Cardiac fibroblast (primary cell): ENCODE measurements at regions not wholly inside any gene's neighbourhood (a gene's known extent, or its start where the extent isn't known, plus 50 kb on each side); places are given as distances from the start of the nearest gene placed in this dataset.

ENCODE experiments used
- DNase-seq, 2 donors: peaks; one replicate each; pipeline versions ENCODE4 v3.0.0 to v3.0.0-alpha.2; 2010; ENCODE audit warnings: low read depth in 2 of 2
- H3K4me3 ChIP-seq, 2 donors: replicated peaks in 1 of 2; 1 replicate in 1 of 2; 2 replicates in 1 of 2; pipeline ENCODE4 v1.5.1; 2011; ENCODE audit warnings: low read depth in 2 of 2, low read length in 2 of 2, mild to moderate bottlenecking in 2 of 2, moderate library complexity in 1 of 2
- TF ChIP-seq, protein P1 (sequence below): IDR thresholded peaks from one replicate; pipeline ENCODE4 v1.5.1; 2011; ENCODE audit warnings: low read depth, mild to moderate bottlenecking, low read length, inconsistent platforms

DNA sequence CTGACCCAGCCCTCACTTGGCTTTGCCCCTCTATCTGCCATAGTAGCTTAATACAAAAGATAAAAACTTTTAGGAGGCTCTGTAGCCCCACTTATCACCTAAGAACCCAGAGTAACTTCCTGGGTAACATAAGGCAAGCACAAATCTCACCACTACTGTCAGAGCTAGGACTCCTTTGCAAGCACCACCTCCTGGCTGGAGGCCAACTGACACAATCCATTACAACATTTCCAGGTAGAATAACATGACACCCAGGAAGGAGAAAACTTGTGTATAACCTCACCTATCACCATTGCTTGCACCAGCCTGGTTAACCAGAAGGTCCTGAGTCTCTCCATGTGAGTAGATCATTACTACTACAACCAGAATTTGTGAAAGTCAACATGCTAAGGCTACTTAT, 230.0 kb downstream of the TUSC7 start:
- TF ChIP-seq, protein P1, sequence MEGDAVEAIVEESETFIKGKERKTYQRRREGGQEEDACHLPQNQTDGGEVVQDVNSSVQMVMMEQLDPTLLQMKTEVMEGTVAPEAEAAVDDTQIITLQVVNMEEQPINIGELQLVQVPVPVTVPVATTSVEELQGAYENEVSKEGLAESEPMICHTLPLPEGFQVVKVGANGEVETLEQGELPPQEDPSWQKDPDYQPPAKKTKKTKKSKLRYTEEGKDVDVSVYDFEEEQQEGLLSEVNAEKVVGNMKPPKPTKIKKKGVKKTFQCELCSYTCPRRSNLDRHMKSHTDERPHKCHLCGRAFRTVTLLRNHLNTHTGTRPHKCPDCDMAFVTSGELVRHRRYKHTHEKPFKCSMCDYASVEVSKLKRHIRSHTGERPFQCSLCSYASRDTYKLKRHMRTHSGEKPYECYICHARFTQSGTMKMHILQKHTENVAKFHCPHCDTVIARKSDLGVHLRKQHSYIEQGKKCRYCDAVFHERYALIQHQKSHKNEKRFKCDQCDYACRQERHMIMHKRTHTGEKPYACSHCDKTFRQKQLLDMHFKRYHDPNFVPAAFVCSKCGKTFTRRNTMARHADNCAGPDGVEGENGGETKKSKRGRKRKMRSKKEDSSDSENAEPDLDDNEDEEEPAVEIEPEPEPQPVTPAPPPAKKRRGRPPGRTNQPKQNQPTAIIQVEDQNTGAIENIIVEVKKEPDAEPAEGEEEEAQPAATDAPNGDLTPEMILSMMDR, result no peak
- DNase-seq, result no peak
- no peak overlapping the region for H3K4me3 ChIP-seq

DNA sequence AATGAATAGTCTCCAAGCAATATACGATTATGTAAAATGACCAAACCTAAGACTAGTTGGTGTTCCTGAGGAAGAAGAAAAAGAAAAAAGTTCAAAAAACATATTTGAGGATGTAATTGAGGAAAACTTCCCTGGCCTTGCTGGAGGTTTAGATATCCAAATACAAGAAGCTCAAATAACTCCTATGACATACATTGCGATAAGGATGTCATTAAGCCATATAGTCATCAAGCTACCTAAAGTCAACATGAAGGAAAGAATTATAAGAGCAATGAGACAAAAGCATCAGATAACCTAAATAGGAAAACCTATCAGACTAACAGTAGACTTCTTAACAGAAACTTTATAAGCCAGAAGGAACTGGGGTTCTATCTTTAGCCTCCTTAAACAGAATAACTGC, 231.1 kb downstream of the TUSC7 start:
- TF ChIP-seq, protein P1, result no peak
- no peak for DNase-seq
- H3K4me3 ChIP-seq, result no peak overlapping the region

DNA sequence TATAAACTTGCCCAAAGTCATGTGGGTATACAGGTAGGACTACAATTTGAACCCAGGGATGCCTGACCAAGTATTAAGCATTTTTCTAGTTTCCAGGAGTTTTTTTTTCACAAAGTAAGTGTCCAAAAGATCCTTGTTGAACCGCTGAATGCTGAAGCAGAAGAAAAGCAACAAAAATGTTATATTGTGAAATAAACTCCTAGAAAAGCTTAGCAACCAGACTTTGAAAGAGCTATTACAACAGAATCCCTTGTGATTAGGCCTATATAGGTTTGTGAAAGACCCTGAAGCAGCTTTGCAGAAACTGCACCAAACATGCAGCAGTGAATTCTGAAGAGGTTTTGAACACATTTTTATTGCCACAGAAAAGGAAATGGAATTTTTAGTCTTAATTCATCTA, 236.8 kb downstream of the TUSC7 start:
- TF ChIP-seq, protein P1, result no peak
- no peak for DNase-seq
- H3K4me3 ChIP-seq, result no peak overlapping the region

DNA sequence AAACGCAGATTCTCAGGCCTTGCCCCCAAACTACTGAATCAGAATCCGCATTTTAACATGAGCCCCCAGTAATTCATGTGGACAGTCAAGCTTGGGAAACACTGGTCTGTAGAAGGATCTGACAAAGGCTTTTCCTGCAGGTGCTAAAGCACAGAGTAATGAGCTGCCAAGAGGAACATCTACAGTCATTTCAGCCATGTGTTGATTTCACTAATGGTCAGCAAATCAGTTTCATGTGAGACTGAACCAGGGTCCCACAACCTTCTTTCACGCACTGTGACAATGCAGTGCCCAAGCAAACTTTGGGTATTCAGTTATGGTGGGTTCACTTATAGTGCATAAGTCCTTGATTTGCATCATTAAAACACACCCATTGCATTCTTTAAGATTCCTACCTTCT, 237.6 kb downstream of the TUSC7 start:
- no peak for DNase-seq
- TF ChIP-seq, protein P1, result no peak
- H3K4me3 ChIP-seq, result no peak overlapping the region

DNA sequence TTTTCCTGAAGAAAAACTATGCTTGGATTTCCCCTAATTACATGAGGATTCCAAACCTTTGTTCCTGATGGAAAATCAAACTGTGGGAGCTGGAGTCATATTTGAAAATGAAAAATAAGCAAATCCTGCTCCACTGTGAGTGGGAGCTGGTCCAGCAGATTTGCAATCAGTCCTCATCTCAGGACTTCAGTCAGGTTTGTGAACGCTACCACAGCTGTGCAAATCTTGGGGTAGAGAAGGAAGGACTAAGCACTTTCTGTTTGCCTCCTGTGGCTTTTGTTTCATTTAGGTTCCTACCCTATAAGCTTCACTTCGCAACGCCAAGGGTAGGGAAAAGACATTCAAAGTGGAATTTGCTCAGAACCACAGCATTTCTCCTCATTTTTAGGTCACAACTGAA, 238.2 kb downstream of the TUSC7 start:
- no peak for DNase-seq
- no peak overlapping the region for H3K4me3 ChIP-seq
- TF ChIP-seq, protein P1, result no peak

DNA sequence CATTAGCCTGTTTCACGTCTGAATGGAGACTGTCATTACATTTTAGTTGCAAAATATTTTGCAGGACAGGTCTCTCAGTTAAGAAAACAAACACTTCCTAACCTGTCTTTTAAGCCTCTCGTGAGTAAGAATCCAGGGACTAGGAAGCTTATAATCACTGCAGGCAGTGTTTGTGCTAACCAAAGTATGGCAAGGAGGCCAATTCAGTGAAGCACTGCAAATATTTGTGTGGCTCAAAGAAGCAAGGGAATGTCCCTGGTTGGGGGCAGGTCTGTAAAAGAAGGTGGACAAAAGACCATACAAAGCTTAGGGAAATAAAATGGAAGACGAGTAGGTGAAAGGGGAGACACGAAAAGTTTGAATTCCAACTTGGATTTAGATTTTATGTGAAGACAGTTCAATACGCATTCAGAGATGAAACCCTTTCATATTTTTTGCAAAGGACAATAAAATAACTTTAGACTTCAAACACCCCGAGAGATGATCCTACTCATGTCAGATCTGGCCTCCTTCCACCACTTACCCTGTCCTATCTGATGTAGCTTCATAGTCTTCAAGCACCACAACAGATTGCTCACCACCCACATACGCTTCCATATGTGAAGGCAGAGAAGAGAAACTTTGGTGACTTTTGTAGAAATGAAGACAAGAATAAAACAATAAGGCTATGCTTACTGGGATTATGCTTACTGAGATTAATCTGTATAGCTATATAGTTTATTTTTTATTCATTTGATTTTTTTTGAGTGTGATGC, 240.9 kb downstream of the TUSC7 start:
- no peak overlapping the region for H3K4me3 ChIP-seq
- TF ChIP-seq, protein P1, result no peak
- DNase-seq, result no peak

DNA sequence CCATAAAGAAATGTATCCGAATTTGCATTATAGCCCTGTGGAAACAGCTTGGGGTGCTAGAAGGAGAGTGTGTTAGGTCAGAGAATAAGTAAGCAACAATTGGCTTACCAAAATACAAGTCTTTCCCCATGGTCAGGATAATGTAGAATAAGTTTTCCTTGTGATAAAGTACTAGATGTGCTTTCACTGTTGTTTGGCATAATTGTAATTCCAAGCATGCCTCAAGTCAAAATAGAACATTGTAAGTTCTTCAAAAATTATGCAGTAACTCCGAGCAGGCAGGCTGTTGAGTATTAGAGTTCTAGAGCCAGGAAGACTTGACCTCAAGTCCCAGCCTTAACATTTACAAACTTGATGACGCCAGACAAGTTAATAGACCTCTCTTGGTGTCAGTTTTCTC, 242.0 kb downstream of the TUSC7 start:
- DNase-seq, result peak in 1 of 2 donors; percentile 2
- no peak overlapping the region for H3K4me3 ChIP-seq
- TF ChIP-seq, protein P1, result no peak
